GM21737 (cell line): ENCODE measurements at regions not wholly inside any gene's neighbourhood (a gene's known extent, or its start where the extent isn't known, plus 50 kb on each side); places are given as distances from the start of the nearest gene placed in this dataset.
"Not testable (repeated sequence)": the region's sequence is repeated elsewhere in the genome, so short reads cannot be mapped to it uniquely, and the experiment has no call there.

Source experiments
- ATAC-seq: cut with Tn5 transposase; IDR thresholded peaks from one replicate; pipeline ENCODE4 v1.9.1; 2021; ENCODE audit warnings: mild to moderate bottlenecking, moderate library complexity; ENCODE audit not compliant: unreplicated experiment

- ATAC-seq = no peak
Measured at GRCh38 chr21:22691658-22692057, 1693.4 kb downstream of the NCAM2 start.

- ATAC-seq = no peak
Measured at GRCh38 chr21:22703521-22703920, 1705.3 kb downstream of the NCAM2 start.

GRCh38 chr21:22710721-22711120, 1712.5 kb downstream of the NCAM2 start:
- ATAC-seq = no peak

GRCh38 chr21:22711636-22712035, 1713.4 kb downstream of the NCAM2 start:
- no peak for ATAC-seq

- no peak for ATAC-seq
Measured at GRCh38 chr21:22725436-22725835, 1727.2 kb downstream of the NCAM2 start.

- no peak for ATAC-seq
Measured at GRCh38 chr21:22728091-22728490, 1729.9 kb downstream of the NCAM2 start.

GRCh38 chr21:22743085-22743484, 1744.9 kb downstream of the NCAM2 start:
- ATAC-seq = no peak

- ATAC-seq = no peak
Measured at GRCh38 chr21:22754746-22755145, 1756.5 kb downstream of the NCAM2 start.

GRCh38 chr21:22758478-22758877, 1760.3 kb downstream of the NCAM2 start:
- ATAC-seq = no peak

GRCh38 chr21:22762463-22762862, 1764.3 kb downstream of the NCAM2 start:
- ATAC-seq = no peak

- no peak for ATAC-seq
Measured at GRCh38 chr21:22763442-22763841, 1765.2 kb downstream of the NCAM2 start.

GRCh38 chr21:22764222-22764621, 1766.0 kb downstream of the NCAM2 start:
- no peak for ATAC-seq

- no peak for ATAC-seq
Measured at GRCh38 chr21:22791376-22791775, 1793.2 kb downstream of the NCAM2 start.

- no peak for ATAC-seq
Measured at GRCh38 chr21:22791986-22792560, 1793.9 kb downstream of the NCAM2 start.

- ATAC-seq = no peak
Measured at GRCh38 chr21:22795091-22795490, 1796.9 kb downstream of the NCAM2 start.

- no peak for ATAC-seq
Measured at GRCh38 chr21:22795644-22796043, 1797.4 kb downstream of the NCAM2 start.

GRCh38 chr21:22796147-22796546, 1797.9 kb downstream of the NCAM2 start:
- no peak for ATAC-seq

- ATAC-seq = no peak
Measured at GRCh38 chr21:22804151-22804550, 1805.9 kb downstream of the NCAM2 start.

- no peak for ATAC-seq
Measured at GRCh38 chr21:22806278-22806677, 1808.1 kb downstream of the NCAM2 start.

- no peak for ATAC-seq
Measured at GRCh38 chr21:22813201-22813600, 1815.0 kb downstream of the NCAM2 start.

GRCh38 chr21:22818681-22819485, 1820.7 kb downstream of the NCAM2 start:
- ATAC-seq = not testable (repeated sequence)

GRCh38 chr21:22827422-22827821, 1829.2 kb downstream of the NCAM2 start:
- ATAC-seq = no peak

GRCh38 chr21:22842875-22843274, 1844.7 kb downstream of the NCAM2 start:
- ATAC-seq = no peak
